LNCaP clone FGC (cell line): ENCODE measurements at regions not wholly inside any gene's neighbourhood (a gene's known extent, or its start where the extent isn't known, plus 50 kb on each side); places are given as distances from the start of the nearest gene placed in this dataset.

ENCODE experiments used
- DNase-seq: peaks from one replicate; pipeline ENCODE4 v3.0.0-alpha.2; 2011; ENCODE audit warnings: low read depth
- H3K4me3 ChIP-seq: 2 replicates; pipeline ENCODE4 v1.5.1; 2011; ENCODE audit warnings: mild to moderate bottlenecking, low read depth, low read length, control low read depth
- CTCF ChIP-seq: IDR thresholded peaks from 2 replicates; pipeline ENCODE4 v1.5.1; 2012; ENCODE audit warnings: mild to moderate bottlenecking; ENCODE audit not compliant: control insufficient read depth, insufficient read depth; ENCODE audit errors: extremely low read depth

GRCh38 chr5:13613621-13614020 lies 330.9 kb downstream of the DNAH5 start:
- H3K4me3 ChIP-seq = no peak overlapping the region
- DNase-seq = no peak
- no peak for TF ChIP-seq CTCF

DNA sequence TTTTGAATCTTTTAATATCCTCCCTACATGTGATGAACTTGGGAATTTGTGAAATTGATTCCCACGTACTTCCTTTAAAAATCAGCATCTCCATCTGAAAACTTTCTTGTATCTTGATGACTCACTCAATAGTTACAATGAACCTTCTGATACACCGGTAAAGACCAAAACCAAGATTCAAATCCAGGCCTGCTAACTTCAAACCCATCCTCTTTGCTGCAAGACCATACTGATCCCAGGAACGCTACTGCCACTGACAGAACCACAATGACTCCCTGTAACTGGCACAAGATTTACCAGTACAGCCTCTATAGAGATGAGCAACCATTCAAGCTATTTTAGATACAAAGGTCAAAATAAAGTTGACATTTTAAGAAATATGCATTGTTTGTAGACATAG lies 332.9 kb downstream of the DNAH5 start:
- no peak for TF ChIP-seq CTCF
- DNase-seq = no peak
- no peak overlapping the region for H3K4me3 ChIP-seq

DNA sequence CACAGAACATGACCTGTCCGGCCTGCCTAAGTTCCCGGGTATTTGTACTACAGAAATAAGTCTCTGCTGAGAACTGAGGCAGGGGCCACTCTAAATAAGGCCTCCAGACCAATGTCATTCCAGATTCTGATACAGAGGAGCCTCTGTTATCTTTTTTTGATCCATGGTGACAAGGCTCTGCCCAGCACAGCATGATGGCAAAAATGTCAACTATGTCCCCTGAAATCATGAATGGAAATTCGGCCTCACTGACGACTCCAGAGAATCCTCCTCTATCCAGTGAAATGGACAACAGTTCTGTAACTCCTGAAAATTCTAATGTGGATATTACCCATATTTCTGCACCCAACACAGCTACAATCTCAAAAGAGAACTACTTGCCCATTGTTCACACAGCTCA lies 335.0 kb downstream of the DNAH5 start:
- no peak for TF ChIP-seq CTCF
- no peak overlapping the region for H3K4me3 ChIP-seq
- no peak for DNase-seq

- H3K4me3 ChIP-seq = no peak overlapping the region
- no peak for TF ChIP-seq CTCF
- peak; percentile 38 for DNase-seq
These were observed 338.4 kb downstream of the DNAH5 start for GRCh38 chr5:13606051-13606450.

DNA sequence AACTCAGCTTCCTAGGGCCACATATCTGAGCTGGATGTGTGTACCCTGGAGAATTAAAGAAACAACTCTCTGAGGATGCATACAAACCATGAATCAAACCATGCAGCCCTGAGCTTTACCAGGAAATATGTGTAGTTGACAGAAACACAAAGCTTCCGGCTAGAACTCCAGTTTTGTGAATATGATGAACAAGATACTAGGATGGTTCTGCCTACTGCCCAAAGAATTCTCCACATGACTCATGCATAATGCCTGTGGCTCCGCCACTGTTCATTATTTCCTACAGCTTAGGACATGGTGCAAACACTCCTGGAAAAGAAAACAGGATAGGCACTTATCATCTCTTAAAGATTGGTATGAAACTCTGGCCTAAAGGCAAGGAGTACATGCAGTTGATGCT lies 343.4 kb downstream of the DNAH5 start:
- no peak overlapping the region for H3K4me3 ChIP-seq
- no peak for TF ChIP-seq CTCF
- no peak for DNase-seq

DNA sequence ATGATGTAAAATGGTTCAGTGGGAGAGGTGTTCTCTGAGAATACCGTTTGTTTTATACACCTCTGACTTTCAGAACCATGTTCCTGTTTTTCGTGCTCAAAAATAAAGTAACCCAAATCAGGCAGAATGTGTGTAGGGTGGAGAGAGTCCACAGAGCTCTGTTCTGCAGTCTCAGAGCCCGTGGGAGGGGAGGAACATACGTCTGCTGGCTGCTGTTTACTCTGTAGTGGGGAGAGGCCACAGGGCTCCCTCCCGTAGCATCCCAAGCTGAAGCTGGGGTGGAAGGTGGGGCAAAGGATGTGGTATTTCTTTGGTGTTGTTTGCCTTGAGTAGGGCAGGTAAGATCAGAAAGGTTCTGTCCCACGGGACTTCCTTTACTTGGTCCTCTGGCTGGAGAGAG lies 348.5 kb downstream of the DNAH5 start:
- no peak overlapping the region for H3K4me3 ChIP-seq
- no peak for TF ChIP-seq CTCF
- no peak for DNase-seq

GRCh38 chr5:13591621-13592020 lies 352.9 kb downstream of the DNAH5 start:
- no peak for DNase-seq
- no peak for TF ChIP-seq CTCF
- H3K4me3 ChIP-seq = no peak overlapping the region
